GM12873 (cell line): ENCODE measurements at regions not wholly inside any gene's neighbourhood (a gene's known extent, or its start where the extent isn't known, plus 50 kb on each side); places are given as distances from the start of the nearest gene placed in this dataset.
A peak's percentile ranks its signal among the peaks of the same experiment; 100 is the strongest.

Source experiments
- CTCF ChIP-seq: IDR thresholded peaks from 2 replicates; pipeline ENCODE4 v1.5.1; 2012; ENCODE audit warnings: low read depth, mild to moderate bottlenecking, moderate library complexity, low read length, control low read depth; ENCODE audit not compliant: insufficient read depth; ENCODE audit errors: missing control alignments

DNA sequence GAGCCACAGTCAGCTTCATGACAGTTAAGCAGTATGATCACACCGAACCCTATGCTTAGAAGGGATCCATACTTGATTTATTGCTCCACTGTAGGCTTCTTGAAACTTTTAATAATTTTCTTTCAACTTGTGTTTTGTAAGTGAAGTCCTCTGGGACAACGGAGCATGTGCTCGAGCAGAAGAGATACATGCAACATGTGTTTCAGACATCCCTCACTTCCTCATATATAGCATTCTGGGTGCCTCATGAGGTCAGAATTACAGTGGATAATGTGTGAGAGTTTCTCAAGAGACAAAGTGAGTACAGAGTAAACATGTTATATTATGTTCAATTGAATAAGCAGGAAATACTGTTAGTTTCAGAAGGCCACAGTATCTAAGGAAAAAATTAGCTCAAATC, 893.2 kb downstream of the FAT4 start:
- TF ChIP-seq CTCF, result no peak

- no peak for TF ChIP-seq CTCF
Observed at GRCh38 chr4:126209147-126209546, 894.4 kb downstream of the FAT4 start.

GRCh38 chr4:126213996-126214395, 899.2 kb downstream of the FAT4 start:
- no peak for TF ChIP-seq CTCF

DNA sequence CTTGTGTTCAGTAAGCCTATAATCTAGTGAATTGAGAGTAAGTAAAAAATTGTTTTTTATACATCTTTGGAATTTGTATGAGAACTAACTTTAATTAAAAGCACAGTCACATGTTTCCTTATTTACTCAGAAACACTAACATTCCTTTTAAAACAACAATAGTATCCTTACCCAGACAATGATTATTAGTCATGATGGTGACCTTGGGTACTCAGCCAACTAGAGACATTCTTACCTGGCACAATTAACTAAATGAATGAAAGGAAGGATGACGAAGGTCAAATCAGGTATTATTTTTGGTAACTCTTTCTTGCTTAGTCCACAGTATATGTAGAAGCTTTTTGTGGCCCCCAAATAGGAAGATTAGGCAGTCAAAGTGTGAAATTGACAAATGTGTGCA, 901.0 kb downstream of the FAT4 start:
- TF ChIP-seq CTCF, result no peak

DNA sequence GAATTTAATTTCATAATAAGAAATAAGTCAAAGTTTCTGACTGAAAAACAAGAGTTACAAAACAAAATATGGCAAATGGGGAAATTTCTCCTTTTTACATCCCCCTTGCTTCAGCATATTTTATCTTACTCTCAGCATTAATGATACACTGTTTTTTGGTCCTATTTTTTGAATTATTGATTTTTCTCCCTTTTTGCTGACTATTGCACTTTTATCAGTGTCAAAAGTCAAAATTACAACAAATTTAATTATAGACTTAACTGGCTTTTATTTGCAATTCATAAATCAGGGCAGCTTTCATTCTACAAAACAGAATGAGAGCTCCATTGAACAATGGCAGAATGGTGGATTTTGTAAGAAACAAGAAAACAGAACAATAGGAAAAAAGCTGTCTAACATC, 901.9 kb downstream of the FAT4 start:
- no peak for TF ChIP-seq CTCF

DNA sequence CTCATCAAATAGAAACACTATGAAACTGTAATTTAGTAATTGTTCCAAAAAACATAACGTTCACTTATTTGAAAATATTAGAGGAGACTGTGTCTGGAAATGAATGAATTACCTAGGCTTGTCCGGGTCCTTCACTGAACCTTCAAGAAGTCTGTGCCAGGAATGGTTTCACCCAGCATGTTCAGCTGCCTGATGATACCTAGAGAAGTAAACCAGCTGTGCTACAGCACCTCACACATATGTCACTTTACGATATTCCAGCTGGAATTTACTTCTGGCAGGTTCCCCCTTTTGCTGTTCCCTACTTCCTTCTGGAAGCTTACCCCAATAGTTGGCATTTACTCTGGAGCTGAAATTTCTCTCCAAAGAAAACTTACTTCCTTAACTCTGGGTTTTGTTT, 906.5 kb downstream of the FAT4 start:
- no peak for TF ChIP-seq CTCF

DNA sequence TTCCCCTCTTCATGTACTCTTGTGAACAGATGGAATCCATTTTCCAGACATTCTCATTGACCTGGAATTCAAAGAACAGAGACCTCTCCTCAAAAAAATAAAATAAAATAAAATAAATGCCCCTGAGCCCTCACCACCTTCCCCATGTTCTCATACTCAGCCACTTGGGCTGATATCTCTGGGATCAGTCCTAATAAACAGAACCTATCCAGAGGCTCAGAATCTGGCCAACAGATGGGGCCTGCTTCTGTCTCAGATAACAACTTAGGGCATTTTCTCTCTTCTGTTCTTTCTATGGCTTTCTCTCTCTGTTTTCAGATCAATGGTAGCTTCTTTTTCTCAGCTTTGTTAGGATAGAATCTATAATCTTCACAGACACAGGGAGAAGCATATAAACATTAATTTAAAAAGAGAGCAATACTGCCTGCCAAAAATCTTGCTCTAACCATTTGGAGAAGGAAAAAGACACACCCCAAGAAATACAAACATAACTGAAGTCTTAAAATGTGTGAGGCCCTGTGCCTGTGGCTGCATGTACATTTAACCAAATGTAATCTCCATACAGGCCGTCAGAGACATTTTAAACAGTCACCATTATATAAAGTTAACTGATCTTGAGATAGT, 907.1 kb downstream of the FAT4 start:
- no peak for TF ChIP-seq CTCF

- peak; percentile 44 for TF ChIP-seq CTCF
Observed at GRCh38 chr4:126223784-126224407, 909.1 kb downstream of the FAT4 start.
